ENCODE measurements at regions not wholly inside any gene's neighbourhood (a gene's known extent, or its start where the extent isn't known, plus 50 kb on each side); places are given as distances from the start of the nearest gene placed in this dataset.

- Mint-ChIP-seq H3K4me1 (peaks cover 13% of the 10 kb centered on the region), H3K27me3 (no peaks in the 10 kb centered on the region), H3K36me3 (ENCODE audit: insufficient read depth) (peaks cover 2% of the 10 kb centered on the region), H3K27ac (ENCODE audit: low read depth) (no peak overlapping the region), H3K9me3 (no peaks in the 10 kb centered on the region), H3K4me3 (no peak overlapping the region)
- DNase-seq (ENCODE audit: low spot score in 2 of 2) = no peak
- ATAC-seq (replicated peaks; ENCODE audit: extremely low read depth, poor library complexity, severe bottlenecking) = no peak
Measured at GRCh38 chr4:38366456-38366855, 297.5 kb upstream of the KLF3 start.

- Mint-ChIP-seq H3K9me3 (no peaks in the 10 kb centered on the region), H3K27ac (ENCODE audit: low read depth) (no peak overlapping the region), H3K27me3 (no peaks in the 10 kb centered on the region), H3K4me3 (no peak overlapping the region), H3K36me3 (ENCODE audit: insufficient read depth) (peaks cover 2% of the 10 kb centered on the region), H3K4me1 (peaks cover 13% of the 10 kb centered on the region)
- no peak for DNase-seq (ENCODE audit: low spot score in 2 of 2)
- no peak for ATAC-seq (replicated peaks; ENCODE audit: extremely low read depth, poor library complexity, severe bottlenecking)
Measured at GRCh38 chr4:38366997-38367396, 297.0 kb upstream of the KLF3 start.

GRCh38 chr4:38367642-38368174 lies 296.3 kb upstream of the KLF3 start:
- Mint-ChIP-seq H3K4me3 (no peak overlapping the region), H3K27ac (ENCODE audit: low read depth) (no peak overlapping the region), H3K36me3 (ENCODE audit: insufficient read depth) (peaks cover 2% of the 10 kb centered on the region), H3K9me3 (no peaks in the 10 kb centered on the region), H3K4me1 (peaks cover 13% of the 10 kb centered on the region), H3K27me3 (no peaks in the 10 kb centered on the region)
- DNase-seq (ENCODE audit: low spot score in 2 of 2) (no peak), ATAC-seq (replicated peaks; ENCODE audit: extremely low read depth, poor library complexity, severe bottlenecking) (no peak)

- no peaks in the 10 kb centered on the region for H3K27me3 Mint-ChIP-seq
- ATAC-seq (replicated peaks; ENCODE audit: extremely low read depth, poor library complexity, severe bottlenecking) = no peak
- H3K4me3 Mint-ChIP-seq = no peak overlapping the region
- H3K9me3 Mint-ChIP-seq = no peaks in the 10 kb centered on the region
- peaks cover 18% of the 10 kb centered on the region for H3K4me1 Mint-ChIP-seq
- no peak overlapping the region for H3K27ac Mint-ChIP-seq (ENCODE audit: low read depth)
- H3K36me3 Mint-ChIP-seq (ENCODE audit: insufficient read depth) = peaks cover 2% of the 10 kb centered on the region
- DNase-seq (ENCODE audit: low spot score in 2 of 2) = no peak
Measured at GRCh38 chr4:38368613-38369012, 295.4 kb upstream of the KLF3 start.

- Mint-ChIP-seq H3K27me3 (no peaks in the 10 kb centered on the region), H3K9me3 (no peaks in the 10 kb centered on the region), H3K36me3 (ENCODE audit: insufficient read depth) (no peaks in the 10 kb centered on the region), H3K4me1 (peaks cover 10% of the 10 kb centered on the region), H3K27ac (ENCODE audit: low read depth) (no peak overlapping the region), H3K4me3 (no peak overlapping the region)
- DNase-seq (ENCODE audit: low spot score in 2 of 2) (no peak), ATAC-seq (replicated peaks; ENCODE audit: extremely low read depth, poor library complexity, severe bottlenecking) (no peak)
Measured at GRCh38 chr4:38371391-38371851, 292.6 kb upstream of the KLF3 start.

GRCh38 chr4:38373375-38373774 lies 290.6 kb upstream of the KLF3 start:
- H3K27me3 Mint-ChIP-seq = no peaks in the 10 kb centered on the region
- H3K27ac Mint-ChIP-seq (ENCODE audit: low read depth) = no peak overlapping the region
- ATAC-seq (replicated peaks; ENCODE audit: extremely low read depth, poor library complexity, severe bottlenecking) (no peak), DNase-seq (ENCODE audit: low spot score in 2 of 2) (no peak)
- no peak overlapping the region for H3K4me3 Mint-ChIP-seq
- H3K4me1 Mint-ChIP-seq = peaks cover 5% of the 10 kb centered on the region
- no peaks in the 10 kb centered on the region for H3K36me3 Mint-ChIP-seq (ENCODE audit: insufficient read depth)
- H3K9me3 Mint-ChIP-seq = no peaks in the 10 kb centered on the region

GRCh38 chr4:38377195-38377594 lies 286.8 kb upstream of the KLF3 start:
- H3K27me3 Mint-ChIP-seq = no peaks in the 10 kb centered on the region
- no peaks in the 10 kb centered on the region for H3K9me3 Mint-ChIP-seq
- no peak for ATAC-seq (replicated peaks; ENCODE audit: extremely low read depth, poor library complexity, severe bottlenecking)
- no peak overlapping the region for H3K27ac Mint-ChIP-seq (ENCODE audit: low read depth)
- H3K4me3 Mint-ChIP-seq = no peak overlapping the region
- H3K36me3 Mint-ChIP-seq (ENCODE audit: insufficient read depth) = no peaks in the 10 kb centered on the region
- H3K4me1 Mint-ChIP-seq = peaks cover 5% of the 10 kb centered on the region
- DNase-seq (ENCODE audit: low spot score in 2 of 2) = no peak

- Mint-ChIP-seq H3K36me3 (ENCODE audit: insufficient read depth) (no peaks in the 10 kb centered on the region), H3K4me1 (no peaks in the 10 kb centered on the region), H3K9me3 (no peaks in the 10 kb centered on the region), H3K4me3 (no peak overlapping the region), H3K27me3 (no peaks in the 10 kb centered on the region), H3K27ac (ENCODE audit: low read depth) (no peak overlapping the region)
- DNase-seq (ENCODE audit: low spot score in 2 of 2) (no peak), ATAC-seq (replicated peaks; ENCODE audit: extremely low read depth, poor library complexity, severe bottlenecking) (no peak)
Measured at GRCh38 chr4:38378478-38378877, 285.5 kb upstream of the KLF3 start.

- Mint-ChIP-seq H3K27me3 (no peaks in the 10 kb centered on the region), H3K4me1 (no peaks in the 10 kb centered on the region), H3K36me3 (ENCODE audit: insufficient read depth) (no peaks in the 10 kb centered on the region), H3K9me3 (no peaks in the 10 kb centered on the region), H3K27ac (ENCODE audit: low read depth) (no peak overlapping the region), H3K4me3 (no peak overlapping the region)
- DNase-seq (ENCODE audit: low spot score in 2 of 2) (no peak), ATAC-seq (replicated peaks; ENCODE audit: extremely low read depth, poor library complexity, severe bottlenecking) (no peak)
Measured at GRCh38 chr4:38381788-38382187, 282.2 kb upstream of the KLF3 start.

GRCh38 chr4:38382520-38382919 lies 281.5 kb upstream of the KLF3 start:
- ATAC-seq (replicated peaks; ENCODE audit: extremely low read depth, poor library complexity, severe bottlenecking) (no peak), DNase-seq (ENCODE audit: low spot score in 2 of 2) (no peak)
- no peak overlapping the region for H3K27ac Mint-ChIP-seq (ENCODE audit: low read depth)
- no peaks in the 10 kb centered on the region for H3K4me1 Mint-ChIP-seq
- no peaks in the 10 kb centered on the region for H3K36me3 Mint-ChIP-seq (ENCODE audit: insufficient read depth)
- H3K27me3 Mint-ChIP-seq = no peaks in the 10 kb centered on the region
- H3K9me3 Mint-ChIP-seq = no peaks in the 10 kb centered on the region
- H3K4me3 Mint-ChIP-seq = no peak overlapping the region

GRCh38 chr4:38383646-38384121 lies 280.3 kb upstream of the KLF3 start:
- no peak for DNase-seq (ENCODE audit: low spot score in 2 of 2)
- H3K27me3 Mint-ChIP-seq = no peaks in the 10 kb centered on the region
- no peak overlapping the region for H3K27ac Mint-ChIP-seq (ENCODE audit: low read depth)
- no peak overlapping the region for H3K4me3 Mint-ChIP-seq
- H3K36me3 Mint-ChIP-seq (ENCODE audit: insufficient read depth) = no peaks in the 10 kb centered on the region
- ATAC-seq (replicated peaks; ENCODE audit: extremely low read depth, poor library complexity, severe bottlenecking) = no peak
- no peaks in the 10 kb centered on the region for H3K9me3 Mint-ChIP-seq
- no peaks in the 10 kb centered on the region for H3K4me1 Mint-ChIP-seq

GRCh38 chr4:38385093-38386004 lies 278.6 kb upstream of the KLF3 start:
- no peaks in the 10 kb centered on the region for H3K9me3 Mint-ChIP-seq
- H3K4me3 Mint-ChIP-seq = no peak overlapping the region
- H3K27ac Mint-ChIP-seq (ENCODE audit: low read depth) = no peak overlapping the region
- DNase-seq (ENCODE audit: low spot score in 2 of 2) (no peak), ATAC-seq (replicated peaks; ENCODE audit: extremely low read depth, poor library complexity, severe bottlenecking) (no peak)
- H3K4me1 Mint-ChIP-seq = no peaks in the 10 kb centered on the region
- no peaks in the 10 kb centered on the region for H3K36me3 Mint-ChIP-seq (ENCODE audit: insufficient read depth)
- no peaks in the 10 kb centered on the region for H3K27me3 Mint-ChIP-seq

GRCh38 chr4:38386005-38386551 lies 277.9 kb upstream of the KLF3 start:
- H3K27ac Mint-ChIP-seq (ENCODE audit: low read depth) = no peak overlapping the region
- DNase-seq (ENCODE audit: low spot score in 2 of 2) (no peak), ATAC-seq (replicated peaks; ENCODE audit: extremely low read depth, poor library complexity, severe bottlenecking) (no peak)
- H3K4me3 Mint-ChIP-seq = no peak overlapping the region
- H3K9me3 Mint-ChIP-seq = no peaks in the 10 kb centered on the region
- H3K4me1 Mint-ChIP-seq = no peaks in the 10 kb centered on the region
- H3K27me3 Mint-ChIP-seq = no peaks in the 10 kb centered on the region
- H3K36me3 Mint-ChIP-seq (ENCODE audit: insufficient read depth) = no peaks in the 10 kb centered on the region
